GM23338 (cell line): ENCODE measurements at regions not wholly inside any gene's neighbourhood (a gene's known extent, or its start where the extent isn't known, plus 50 kb on each side); places are given as distances from the start of the nearest gene placed in this dataset.

Experiments
- ATAC-seq: fragments of 200-7000 bp; cut with Tn5 transposase; 3 replicates; pipeline ENCODE4 v1.9.1; 2020
- DNase-seq: peaks from one replicate; pipeline ENCODE4 v3.0.0-alpha.2; 2015; ENCODE audit warnings: low spot score
- H2AFZ ChIP-seq: fragments of 200-600 bp; sonication (generic); 2 replicates; pipeline ENCODE4 v1.8.0; 2016; ENCODE audit warnings: antibody characterized with exemption, mild to moderate bottlenecking, moderate library complexity
- H3F3A ChIP-seq: fragments of 200-600 bp; sonication (generic); replicated peaks from 2 replicates; pipeline ENCODE4 v1.8.0; 2017; ENCODE audit warnings: antibody characterized with exemption, mixed run types, low read depth
- H3K27ac ChIP-seq: fragments of 200-600 bp; sonication (generic); 2 replicates; pipeline ENCODE4 v1.6.1; 2016; ENCODE audit warnings: low read depth
- H3K27me3 ChIP-seq: fragments of 200-600 bp; sonication (generic); 2 replicates; pipeline ENCODE4 v1.8.0; 2016; ENCODE audit warnings: mild to moderate bottlenecking, mixed run types, moderate library complexity; ENCODE audit not compliant: insufficient read depth
- H3K36me3 ChIP-seq: fragments of 200-600 bp; sonication (generic); 2 replicates; pipeline ENCODE4 v1.8.0; 2016; ENCODE audit warnings: mild to moderate bottlenecking; ENCODE audit not compliant: insufficient read depth
- H3K4me1 ChIP-seq: fragments of 200-600 bp; sonication (generic); 2 replicates; pipeline ENCODE4 v1.8.0; 2016; ENCODE audit warnings: mild to moderate bottlenecking, moderate library complexity; ENCODE audit not compliant: insufficient read depth
- H3K4me2 ChIP-seq: fragments of 200-600 bp; sonication (generic); 2 replicates; pipeline ENCODE4 v1.7.1; 2017; ENCODE audit warnings: mixed run types
- H3K4me3 ChIP-seq: fragments of 200-600 bp; sonication (generic); 2 replicates; pipeline ENCODE4 v1.6.1; 2016; ENCODE audit warnings: mixed run types
- H3K79me2 ChIP-seq: fragments of 200-600 bp; sonication (generic); replicated peaks from 2 replicates; pipeline ENCODE4 v1.8.0; 2017; ENCODE audit warnings: mild to moderate bottlenecking; ENCODE audit not compliant: insufficient read depth
- H3K9me2 ChIP-seq: fragments of 200-600 bp; sonication (generic); 2 replicates; pipeline ENCODE4 v1.8.0; 2017; ENCODE audit not compliant: insufficient read depth
- H4K20me1 ChIP-seq: fragments of 200-600 bp; sonication (generic); replicated peaks from 2 replicates; pipeline ENCODE4 v1.8.0; 2017; ENCODE audit warnings: mild to moderate bottlenecking; ENCODE audit not compliant: insufficient read depth
- H3K27ac Mint-ChIP-seq: 2 replicates; pipeline ENCODE4 v1.8.0; 2020; ENCODE audit warnings: inconsistent platforms, mild to moderate bottlenecking, moderate library complexity, mixed read lengths
- H3K27me3 Mint-ChIP-seq: 3 replicates; pipeline ENCODE4 v1.8.0; 2022; ENCODE audit warnings: low read depth, mild to moderate bottlenecking, moderate library complexity, mixed read lengths, inconsistent platforms; ENCODE audit not compliant: insufficient read depth, poor library complexity
- H3K36me3 Mint-ChIP-seq: 3 replicates; pipeline ENCODE4 v1.8.0; 2021; ENCODE audit warnings: low read depth, mild to moderate bottlenecking, inconsistent platforms, moderate library complexity, mixed read lengths
- H3K4me1 Mint-ChIP-seq: 3 replicates; pipeline ENCODE4 v1.8.0; 2020; ENCODE audit warnings: mild to moderate bottlenecking, inconsistent platforms, mixed read lengths
- H3K4me3 Mint-ChIP-seq: 3 replicates; pipeline ENCODE4 v1.8.0; 2021; ENCODE audit warnings: moderate library complexity, mild to moderate bottlenecking, inconsistent platforms, mixed read lengths
- H3K9me3 Mint-ChIP-seq: 3 replicates; pipeline ENCODE4 v1.8.0; 2020; ENCODE audit warnings: moderate library complexity, mild to moderate bottlenecking, inconsistent platforms, mixed read lengths
- EZH2phosphoT487 ChIP-seq: fragments of 200-600 bp; sonication (generic); IDR thresholded peaks from one replicate; pipeline ENCODE4 v1.8.1; 2018; ENCODE audit warnings: antibody characterized with exemption; ENCODE audit not compliant: unreplicated experiment
- JUNB ChIP-seq: IDR thresholded peaks from one replicate; pipeline ENCODE4 v1.6.1; 2016; ENCODE audit warnings: antibody characterized with exemption; ENCODE audit not compliant: unreplicated experiment
- NANOG ChIP-seq: IDR thresholded peaks from 2 replicates; pipeline ENCODE4 v1.6.1; 2016; ENCODE audit warnings: antibody characterized with exemption, borderline replicate concordance
- POLR2AphosphoS5 ChIP-seq: IDR thresholded peaks from 2 replicates; pipeline ENCODE4 v1.6.1; 2016; ENCODE audit warnings: antibody characterized with exemption, low read depth
- REST ChIP-seq: IDR thresholded peaks from one replicate; pipeline ENCODE4 v1.6.1; 2018; ENCODE audit warnings: antibody characterized with exemption; ENCODE audit not compliant: unreplicated experiment
- STAT1 ChIP-seq: IDR thresholded peaks from one replicate; pipeline ENCODE4 v1.6.1; 2016; ENCODE audit warnings: antibody characterized with exemption; ENCODE audit not compliant: unreplicated experiment
- ZNF114 ChIP-seq: fragments of 250-450 bp; sonication (Bioruptor Pico); IDR thresholded peaks from 2 replicates; pipeline ENCODE4 v1.5.0; 2020; ENCODE audit warnings: mild to moderate bottlenecking, moderate library complexity
- ZNF331 ChIP-seq: fragments of 250-450 bp; sonication (Bioruptor Pico); IDR thresholded peaks from 2 replicates; pipeline ENCODE4 v1.5.0; 2020; ENCODE audit warnings: low read depth, mild to moderate bottlenecking, moderate library complexity
- ZNF462 ChIP-seq: fragments of 250-450 bp; sonication (Bioruptor Pico); IDR thresholded peaks from 2 replicates; pipeline ENCODE4 v1.5.0; 2020; ENCODE audit warnings: mild to moderate bottlenecking, moderate library complexity
- TF ChIP-seq, protein P1 (sequence below), 2 experiments: fragments of 200-600 bp in 1 of 2; sonication (generic) in 1 of 2; conservative IDR thresholded peaks; 2 replicates each; pipeline versions ENCODE4 v1.5.1 to v1.6.1; 2016 to 2017; ENCODE audit warnings: antibody characterized with exemption in 2 of 2, low read depth in 2 of 2, mild to moderate bottlenecking in 2 of 2, moderate library complexity in 1 of 2
- TF ChIP-seq, protein P2 (sequence below): IDR thresholded peaks from 2 replicates; pipeline ENCODE4 v1.6.1; 2016; ENCODE audit warnings: antibody characterized with exemption

GRCh38 chr3:80556763-80557162 is 789.0 kb upstream of the ROBO1 start (continued):
- TF ChIP-seq NANOG (no peak), ZNF331 (CRISPR knock-in tag) (no peak), JUNB (no peak), ZNF114 (CRISPR knock-in tag) (no peak), STAT1 (no peak)
- TF ChIP-seq, protein P1, sequence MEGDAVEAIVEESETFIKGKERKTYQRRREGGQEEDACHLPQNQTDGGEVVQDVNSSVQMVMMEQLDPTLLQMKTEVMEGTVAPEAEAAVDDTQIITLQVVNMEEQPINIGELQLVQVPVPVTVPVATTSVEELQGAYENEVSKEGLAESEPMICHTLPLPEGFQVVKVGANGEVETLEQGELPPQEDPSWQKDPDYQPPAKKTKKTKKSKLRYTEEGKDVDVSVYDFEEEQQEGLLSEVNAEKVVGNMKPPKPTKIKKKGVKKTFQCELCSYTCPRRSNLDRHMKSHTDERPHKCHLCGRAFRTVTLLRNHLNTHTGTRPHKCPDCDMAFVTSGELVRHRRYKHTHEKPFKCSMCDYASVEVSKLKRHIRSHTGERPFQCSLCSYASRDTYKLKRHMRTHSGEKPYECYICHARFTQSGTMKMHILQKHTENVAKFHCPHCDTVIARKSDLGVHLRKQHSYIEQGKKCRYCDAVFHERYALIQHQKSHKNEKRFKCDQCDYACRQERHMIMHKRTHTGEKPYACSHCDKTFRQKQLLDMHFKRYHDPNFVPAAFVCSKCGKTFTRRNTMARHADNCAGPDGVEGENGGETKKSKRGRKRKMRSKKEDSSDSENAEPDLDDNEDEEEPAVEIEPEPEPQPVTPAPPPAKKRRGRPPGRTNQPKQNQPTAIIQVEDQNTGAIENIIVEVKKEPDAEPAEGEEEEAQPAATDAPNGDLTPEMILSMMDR (conservative IDR thresholded peaks at IDR 0.05; ENCODE audit: low read depth in 2 of 2) = no peak

- H3K9me3 Mint-ChIP-seq = no peaks in the 10 kb centered on the region
- Histone ChIP-seq H3K4me2 (no peak overlapping the region), H2AFZ (no peak overlapping the region), H3K4me1 (no peaks in the 10 kb centered on the region), H3K36me3 (no peaks in the 10 kb centered on the region), H3K9me2 (peaks cover 3% of the 10 kb centered on the region; the same call in 1 of the 2 replicates), H3K4me3 (no peak overlapping the region), H3K27ac (no peak overlapping the region), H3K27me3 (no peaks in the 10 kb centered on the region), H3F3A (no peaks in the 10 kb centered on the region), H4K20me1 (no peaks in the 10 kb centered on the region), H3K79me2 (no peaks in the 10 kb centered on the region)
- no peak overlapping the region for H3K27ac Mint-ChIP-seq
- no peaks in the 10 kb centered on the region for H3K4me1 Mint-ChIP-seq
- no peaks in the 10 kb centered on the region for H3K27me3 Mint-ChIP-seq
- no peak overlapping the region for H3K4me3 Mint-ChIP-seq
- no peaks in the 10 kb centered on the region for H3K36me3 Mint-ChIP-seq
- ATAC-seq (no peak), DNase-seq (no peak)
- TF ChIP-seq STAT1 (no peak), REST (no peak), EZH2phosphoT487 (no peak), POLR2AphosphoS5 (no peak), ZNF462 (no peak), NANOG (no peak)
- TF ChIP-seq, protein P2, sequence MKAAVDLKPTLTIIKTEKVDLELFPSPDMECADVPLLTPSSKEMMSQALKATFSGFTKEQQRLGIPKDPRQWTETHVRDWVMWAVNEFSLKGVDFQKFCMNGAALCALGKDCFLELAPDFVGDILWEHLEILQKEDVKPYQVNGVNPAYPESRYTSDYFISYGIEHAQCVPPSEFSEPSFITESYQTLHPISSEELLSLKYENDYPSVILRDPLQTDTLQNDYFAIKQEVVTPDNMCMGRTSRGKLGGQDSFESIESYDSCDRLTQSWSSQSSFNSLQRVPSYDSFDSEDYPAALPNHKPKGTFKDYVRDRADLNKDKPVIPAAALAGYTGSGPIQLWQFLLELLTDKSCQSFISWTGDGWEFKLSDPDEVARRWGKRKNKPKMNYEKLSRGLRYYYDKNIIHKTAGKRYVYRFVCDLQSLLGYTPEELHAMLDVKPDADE = no peak
- TF ChIP-seq, protein P1 (conservative IDR thresholded peaks at IDR 0.05; ENCODE audit: low read depth in 2 of 2) = no peak
Observed at GRCh38 chr3:80554304-80554703, 786.5 kb upstream of the ROBO1 start.
